ENCODE measurements at regions not wholly inside any gene's neighbourhood (a gene's known extent, or its start where the extent isn't known, plus 50 kb on each side); places are given as distances from the start of the nearest gene placed in this dataset.

DNA sequence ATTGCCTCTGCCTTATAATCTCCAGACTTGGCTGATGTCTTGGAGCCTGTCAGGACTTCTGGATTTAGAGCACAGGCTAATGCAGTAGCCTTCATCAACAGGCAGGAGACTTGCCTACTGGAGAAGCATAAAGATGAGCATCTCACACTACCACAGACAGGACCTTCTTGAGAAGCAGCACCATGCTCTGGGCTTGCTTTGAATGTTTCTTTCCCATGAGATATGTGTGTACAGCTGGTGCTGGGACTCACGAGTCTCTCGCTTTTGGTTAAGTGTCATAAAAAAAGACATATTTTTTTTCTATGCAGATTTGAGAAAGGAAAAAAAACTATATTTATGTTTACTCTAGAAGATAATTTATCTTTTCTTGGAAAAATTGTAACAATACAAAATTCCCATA, 671.3 kb downstream of the MRPL39 start:
- peaks cover 3% of the 10 kb centered on the region for H3K9me3 Mint-ChIP-seq (ENCODE audit: low read depth)
- H3K27ac Mint-ChIP-seq: no peak overlapping the region
- TF ChIP-seq CTCF (IDR thresholded peaks at IDR 0.05; ENCODE audit: unreplicated experiment): no peak
- H3K4me3 Mint-ChIP-seq (ENCODE audit: low read depth): no peak overlapping the region
- no peak for DNase-seq (ENCODE audit: low spot score, unreplicated experiment)
- no peaks in the 10 kb centered on the region for H3K36me3 Mint-ChIP-seq (ENCODE audit: insufficient read depth)
- H3K4me1 Mint-ChIP-seq (ENCODE audit: low read depth): no peaks in the 10 kb centered on the region
- H3K27me3 Mint-ChIP-seq: no peaks in the 10 kb centered on the region

GRCh38 chr21:24910591-24910990, 696.7 kb downstream of the MRPL39 start:
- Mint-ChIP-seq H3K9me3 (ENCODE audit: low read depth) (peaks cover 28% of the 10 kb centered on the region), H3K27ac (no peak overlapping the region), H3K4me3 (ENCODE audit: low read depth) (no peak overlapping the region), H3K27me3 (no peaks in the 10 kb centered on the region), H3K4me1 (ENCODE audit: low read depth) (no peaks in the 10 kb centered on the region), H3K36me3 (ENCODE audit: insufficient read depth) (no peaks in the 10 kb centered on the region)
- DNase-seq (ENCODE audit: low spot score, unreplicated experiment): no peak
- no peak for TF ChIP-seq CTCF (IDR thresholded peaks at IDR 0.05; ENCODE audit: unreplicated experiment)

DNA sequence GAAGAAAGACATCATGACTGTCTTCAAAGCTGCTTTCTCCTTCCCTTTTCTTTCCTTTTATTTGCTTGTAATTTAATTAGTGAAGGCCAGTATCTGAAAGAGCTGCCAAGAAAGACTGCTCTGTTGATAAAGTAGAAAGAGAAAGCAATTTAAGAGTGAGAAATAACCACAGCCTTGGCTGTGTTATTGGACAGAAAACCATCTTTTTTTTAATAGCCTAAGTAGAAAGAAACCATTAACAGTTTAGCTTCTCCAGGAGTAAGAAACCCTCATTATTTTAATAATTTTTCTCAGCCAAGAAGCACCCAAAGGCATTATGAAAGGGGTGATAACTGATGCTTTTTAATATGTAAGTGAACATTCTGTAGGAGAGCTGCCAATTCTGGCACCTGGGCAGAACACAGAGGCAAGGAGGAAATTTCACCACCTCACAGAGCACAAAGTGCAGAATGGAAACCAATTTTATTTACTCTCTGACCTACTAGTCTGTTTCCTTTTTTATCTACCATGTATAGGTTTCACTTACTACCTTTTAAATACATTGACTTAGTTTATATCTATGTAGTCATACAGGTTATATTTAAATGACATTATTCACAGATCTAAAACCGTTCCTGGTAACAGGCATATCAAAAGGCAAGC, 703.2 kb downstream of the MRPL39 start:
- Mint-ChIP-seq H3K9me3 (ENCODE audit: low read depth) (peaks cover 9% of the 10 kb centered on the region), H3K36me3 (ENCODE audit: insufficient read depth) (no peaks in the 10 kb centered on the region), H3K4me1 (ENCODE audit: low read depth) (no peaks in the 10 kb centered on the region), H3K27me3 (no peaks in the 10 kb centered on the region), H3K27ac (no peak overlapping the region), H3K4me3 (ENCODE audit: low read depth) (no peak overlapping the region)
- DNase-seq (ENCODE audit: low spot score, unreplicated experiment): no peak
- no peak for TF ChIP-seq CTCF (IDR thresholded peaks at IDR 0.05; ENCODE audit: unreplicated experiment)

- no peaks in the 10 kb centered on the region for H3K36me3 Mint-ChIP-seq (ENCODE audit: insufficient read depth)
- no peak overlapping the region for H3K27ac Mint-ChIP-seq
- H3K4me3 Mint-ChIP-seq (ENCODE audit: low read depth): no peak overlapping the region
- peaks cover 9% of the 10 kb centered on the region for H3K9me3 Mint-ChIP-seq (ENCODE audit: low read depth)
- peaks cover 4% of the 10 kb centered on the region for H3K4me1 Mint-ChIP-seq (ENCODE audit: low read depth)
- no peak for DNase-seq (ENCODE audit: low spot score, unreplicated experiment)
- TF ChIP-seq CTCF (IDR thresholded peaks at IDR 0.05; ENCODE audit: unreplicated experiment): no peak
- H3K27me3 Mint-ChIP-seq: no peaks in the 10 kb centered on the region
These were observed 708.1 kb downstream of the MRPL39 start for GRCh38 chr21:24899138-24899537.

DNA sequence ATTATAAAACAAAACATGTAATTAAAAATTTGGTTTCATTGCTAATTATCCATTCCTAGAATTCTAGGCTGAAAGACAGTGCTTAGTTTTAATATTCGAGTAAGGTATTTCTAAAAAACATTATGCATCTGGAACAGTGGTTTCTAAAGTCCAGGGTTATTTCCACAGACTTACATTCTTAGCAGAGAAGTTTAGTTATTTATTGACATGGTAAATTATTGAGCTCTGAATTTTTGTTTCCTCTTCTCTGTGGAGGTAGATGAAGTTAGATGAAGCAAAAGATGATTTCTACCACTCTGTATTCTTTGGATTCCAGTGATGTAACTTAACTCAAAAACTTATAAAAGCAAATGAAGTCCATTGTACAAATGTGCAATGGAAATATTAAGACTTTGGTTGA, 709.4 kb downstream of the MRPL39 start:
- peaks cover 4% of the 10 kb centered on the region for H3K4me1 Mint-ChIP-seq (ENCODE audit: low read depth)
- H3K27ac Mint-ChIP-seq: no peak overlapping the region
- DNase-seq (ENCODE audit: low spot score, unreplicated experiment): no peak
- H3K27me3 Mint-ChIP-seq: no peaks in the 10 kb centered on the region
- no peak for TF ChIP-seq CTCF (IDR thresholded peaks at IDR 0.05; ENCODE audit: unreplicated experiment)
- H3K4me3 Mint-ChIP-seq (ENCODE audit: low read depth): no peak overlapping the region
- H3K36me3 Mint-ChIP-seq (ENCODE audit: insufficient read depth): no peaks in the 10 kb centered on the region
- H3K9me3 Mint-ChIP-seq (ENCODE audit: low read depth): peaks cover 9% of the 10 kb centered on the region
